ENCODE measurements at regions not wholly inside any gene's neighbourhood (a gene's known extent, or its start where the extent isn't known, plus 50 kb on each side); places are given as distances from the start of the nearest gene placed in this dataset.
A peak's percentile ranks its signal among the peaks of the same experiment; 100 is the strongest.
"Not testable (repeated sequence)": the region's sequence is repeated elsewhere in the genome, so short reads cannot be mapped to it uniquely, and the experiment has no call there.

GRCh38 chr10:93221171-93221496, 147.4 kb downstream of the CYP26A1 start:
- no peak for DNase-seq (ENCODE audit: low spot score)

DNA sequence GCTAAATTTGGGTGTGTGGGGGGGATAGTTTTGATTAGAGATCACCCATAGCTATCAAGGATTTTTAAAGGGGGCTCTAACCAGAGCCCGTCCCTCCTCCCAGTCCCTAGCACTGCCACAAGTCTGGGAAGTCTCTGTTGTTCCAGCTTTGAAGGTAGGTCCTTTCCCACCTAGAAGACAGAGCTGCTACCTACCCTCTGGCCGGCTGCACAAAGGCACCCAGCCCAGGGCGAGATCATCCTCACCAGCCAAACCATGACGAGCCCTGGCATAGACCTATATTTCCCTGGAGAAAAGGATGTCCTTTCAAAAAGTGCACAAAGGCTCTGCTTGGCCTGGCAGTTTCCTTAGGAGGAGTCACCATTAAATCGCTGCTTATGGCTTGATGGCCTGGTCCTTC, 147.8 kb downstream of the CYP26A1 start:
- DNase-seq (ENCODE audit: low spot score): no peak

GRCh38 chr10:93222211-93222754, 148.6 kb downstream of the CYP26A1 start:
- no peak for DNase-seq (ENCODE audit: low spot score)

GRCh38 chr10:93222876-93223275, 149.2 kb downstream of the CYP26A1 start:
- DNase-seq (ENCODE audit: low spot score): no peak

DNA sequence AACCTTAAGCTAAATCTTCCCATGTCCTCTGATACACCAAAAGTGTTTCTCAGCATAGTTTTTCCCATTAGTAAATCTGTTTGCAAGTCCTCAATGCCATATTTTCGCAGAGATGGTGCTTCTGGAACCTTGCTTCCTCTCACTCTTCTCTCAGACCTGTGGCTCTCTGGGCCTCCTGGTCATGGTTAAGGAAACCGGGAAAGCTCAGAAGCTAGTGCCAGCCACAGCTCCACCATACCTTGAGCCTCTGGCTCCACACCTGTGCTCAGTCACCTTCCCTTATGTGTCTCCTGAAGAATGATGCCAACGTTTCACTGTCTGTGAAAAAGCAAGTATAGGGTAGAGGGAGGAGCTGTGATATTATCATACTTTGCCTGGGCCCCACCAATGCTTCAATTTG, 149.6 kb downstream of the CYP26A1 start:
- no peak for DNase-seq (ENCODE audit: low spot score)

- no peak for DNase-seq (ENCODE audit: low spot score)
Observed at GRCh38 chr10:93224005-93224779, 150.5 kb downstream of the CYP26A1 start.

DNA sequence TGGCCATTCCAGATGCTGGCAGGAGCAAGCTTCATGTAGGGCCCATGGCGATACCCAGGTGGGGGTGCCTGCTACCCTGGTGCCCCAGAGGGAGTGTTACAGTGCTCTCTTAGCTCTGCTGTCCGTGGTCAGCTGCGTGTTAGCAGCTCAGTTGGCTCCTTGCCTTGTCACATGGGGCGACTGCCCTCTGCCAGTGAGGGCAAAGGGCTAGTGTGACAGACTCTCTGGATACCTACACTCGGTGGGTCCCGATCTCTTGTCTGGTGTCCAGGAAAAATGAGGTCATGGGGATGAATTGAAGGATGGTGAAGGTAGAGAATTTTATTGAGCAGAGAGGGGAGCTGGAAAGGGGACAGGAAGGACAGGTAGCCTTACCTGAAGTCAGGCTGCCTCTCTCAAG, 152.2 kb downstream of the CYP26A1 start:
- no peak for DNase-seq (ENCODE audit: low spot score)

DNA sequence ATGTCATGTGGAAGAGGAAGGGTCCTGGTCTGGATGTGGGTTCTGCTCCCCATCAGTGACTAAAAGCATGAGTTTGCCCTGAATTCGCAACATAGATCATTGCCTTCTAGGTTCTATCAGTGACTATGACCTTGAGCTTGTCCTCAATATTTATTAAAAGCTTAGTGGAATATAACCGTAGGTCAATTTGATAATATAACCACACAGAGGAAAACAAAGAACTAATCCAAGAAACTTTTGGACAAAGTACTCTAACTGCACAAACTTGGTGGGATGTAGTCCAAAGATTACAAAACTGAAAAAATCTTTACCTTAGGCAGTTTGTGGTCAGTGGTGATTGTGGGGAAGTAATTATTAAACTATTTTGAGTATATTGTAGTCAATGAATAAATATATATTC, 152.9 kb downstream of the CYP26A1 start:
- DNase-seq (ENCODE audit: low spot score): no peak

GRCh38 chr10:93230596-93230995, 156.9 kb downstream of the CYP26A1 start:
- not testable (repeated sequence) for DNase-seq (ENCODE audit: low spot score)

DNA sequence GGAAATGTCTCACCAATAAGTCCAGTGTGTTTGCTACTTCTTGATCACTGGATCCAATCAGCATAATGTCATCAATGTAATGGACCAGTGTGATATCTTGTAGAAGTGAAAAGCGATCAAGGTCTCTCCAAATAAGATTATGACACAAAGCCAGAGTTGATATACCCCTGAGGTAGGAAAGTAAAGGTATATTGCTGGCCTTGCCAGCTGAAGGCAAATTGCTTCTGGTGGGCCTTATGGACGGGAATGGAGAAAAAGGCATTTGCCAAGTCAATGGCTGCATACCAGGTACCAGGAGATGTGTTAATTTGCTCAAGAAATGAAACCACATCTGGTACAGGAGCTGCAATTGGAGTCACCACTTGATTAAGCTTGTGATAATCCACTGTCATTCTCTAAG, 158.5 kb downstream of the CYP26A1 start:
- DNase-seq (ENCODE audit: low spot score): not testable (repeated sequence)

GRCh38 chr10:93234940-93235339, 161.2 kb downstream of the CYP26A1 start:
- not testable (repeated sequence) for DNase-seq (ENCODE audit: low spot score)

GRCh38 chr10:93235686-93236085, 162.0 kb downstream of the CYP26A1 start:
- DNase-seq (ENCODE audit: low spot score): peak; percentile 57

- no peak for DNase-seq (ENCODE audit: low spot score)
Observed at GRCh38 chr10:93236393-93237040, 162.8 kb downstream of the CYP26A1 start.

- DNase-seq (ENCODE audit: low spot score): no peak
Observed at GRCh38 chr10:93245147-93245546, 171.5 kb downstream of the CYP26A1 start.

DNA sequence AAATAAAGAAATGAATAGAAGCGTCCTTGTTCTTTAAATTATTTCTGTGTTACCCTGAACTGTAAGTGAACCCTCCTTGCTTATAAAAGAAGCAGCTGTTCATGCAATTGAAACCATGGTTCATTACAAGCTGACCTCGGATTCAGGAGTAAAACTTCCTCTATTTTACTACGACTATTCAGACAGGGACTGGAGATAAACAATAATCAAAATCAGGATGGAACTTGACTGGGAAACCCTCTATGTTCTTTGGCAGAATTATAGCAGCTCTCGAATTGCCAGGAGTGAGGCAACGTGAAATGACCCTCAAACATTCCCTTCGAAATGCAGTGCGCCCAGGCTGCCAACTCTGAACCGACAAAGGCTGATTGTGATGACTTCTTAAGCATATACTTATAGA, 172.1 kb downstream of the CYP26A1 start:
- DNase-seq (ENCODE audit: low spot score): no peak

- DNase-seq (ENCODE audit: low spot score): no peak
Observed at GRCh38 chr10:93248583-93249227, 175.0 kb downstream of the CYP26A1 start.

DNA sequence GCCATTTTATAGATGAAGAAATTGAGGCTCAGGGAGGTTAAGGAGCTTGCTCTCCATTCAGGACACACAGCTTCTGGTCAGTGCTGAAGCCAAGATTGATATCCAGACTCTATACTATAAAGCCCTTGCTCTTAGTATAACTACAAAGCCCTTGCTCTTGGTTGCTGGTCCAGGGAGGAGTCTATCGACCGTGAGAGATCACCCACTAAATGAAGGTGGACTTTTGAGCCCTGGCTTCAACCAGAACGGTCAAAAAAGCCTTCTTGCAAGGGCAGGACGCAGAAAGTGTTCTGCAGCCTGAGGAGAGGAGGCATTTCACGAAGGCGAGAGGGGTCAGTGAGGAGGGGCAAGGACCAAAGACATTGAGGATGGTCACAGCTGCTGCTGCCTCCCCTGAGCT, 176.3 kb downstream of the CYP26A1 start:
- no peak for DNase-seq (ENCODE audit: low spot score)

DNA sequence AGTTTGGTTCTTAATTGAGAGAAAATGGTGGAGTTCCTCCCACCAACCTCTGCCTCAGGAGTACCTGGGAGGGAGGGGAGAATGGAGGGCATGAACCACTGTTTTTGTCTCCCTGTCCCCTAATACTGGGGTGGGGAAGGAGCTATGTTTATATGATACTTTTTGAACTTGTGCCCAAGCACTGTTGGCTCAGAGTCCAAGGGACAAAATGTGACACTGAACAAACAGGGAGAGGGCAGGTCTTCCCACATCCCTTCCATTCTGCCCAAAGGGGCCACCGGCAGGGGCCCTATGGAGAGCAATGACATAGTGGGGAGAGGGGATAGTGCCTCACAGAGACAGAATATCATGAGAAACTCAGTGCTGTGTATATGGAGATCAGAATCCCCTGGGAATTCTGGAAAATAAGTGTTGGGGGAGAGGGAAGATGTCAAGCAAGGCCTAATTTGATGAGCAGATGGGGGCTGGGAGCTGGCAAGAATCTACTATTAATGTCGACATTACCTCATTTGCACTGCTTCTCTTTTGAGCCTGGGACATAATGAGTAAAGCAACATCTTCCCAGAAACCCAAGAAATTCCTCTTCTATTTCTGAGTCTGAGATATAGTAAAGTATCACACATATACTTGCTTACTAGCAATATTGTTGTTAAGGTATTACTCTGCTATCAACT, 180.6 kb downstream of the CYP26A1 start:
- DNase-seq (ENCODE audit: low spot score): no peak

DNA sequence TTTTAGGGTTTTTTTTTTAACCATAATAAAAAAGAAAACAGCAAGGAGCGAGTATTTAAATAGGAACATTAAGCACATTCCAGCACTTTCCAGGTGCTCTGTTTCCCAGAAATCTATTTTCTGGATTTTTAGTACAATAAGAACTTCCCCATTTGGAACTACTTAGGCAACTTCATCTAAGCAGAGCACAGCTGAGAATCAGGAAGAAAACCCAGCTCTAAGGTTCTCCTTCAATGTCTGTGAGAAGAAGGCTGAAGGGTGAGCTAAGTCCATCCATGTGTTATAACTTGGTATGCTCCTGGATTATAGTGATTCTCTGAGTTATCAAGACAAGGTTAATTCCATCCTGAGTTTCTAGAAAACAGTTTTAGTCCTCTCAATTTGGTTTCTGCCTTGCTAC, 181.9 kb downstream of the CYP26A1 start:
- no peak for DNase-seq (ENCODE audit: low spot score)

Measured in kidney tubule cell (primary cell).